GDM1 (cell line): ENCODE measurements at regions not wholly inside any gene's neighbourhood (a gene's known extent, or its start where the extent isn't known, plus 50 kb on each side); places are given as distances from the start of the nearest gene placed in this dataset.
"Not testable (repeated sequence)": the region's sequence is repeated elsewhere in the genome, so short reads cannot be mapped to it uniquely, and the experiment has no call there.

Source experiments
- DNase-seq: peaks from one replicate; lab custom pipeline; 2025; lab: John Stamatoyannopoulos, UW

DNA sequence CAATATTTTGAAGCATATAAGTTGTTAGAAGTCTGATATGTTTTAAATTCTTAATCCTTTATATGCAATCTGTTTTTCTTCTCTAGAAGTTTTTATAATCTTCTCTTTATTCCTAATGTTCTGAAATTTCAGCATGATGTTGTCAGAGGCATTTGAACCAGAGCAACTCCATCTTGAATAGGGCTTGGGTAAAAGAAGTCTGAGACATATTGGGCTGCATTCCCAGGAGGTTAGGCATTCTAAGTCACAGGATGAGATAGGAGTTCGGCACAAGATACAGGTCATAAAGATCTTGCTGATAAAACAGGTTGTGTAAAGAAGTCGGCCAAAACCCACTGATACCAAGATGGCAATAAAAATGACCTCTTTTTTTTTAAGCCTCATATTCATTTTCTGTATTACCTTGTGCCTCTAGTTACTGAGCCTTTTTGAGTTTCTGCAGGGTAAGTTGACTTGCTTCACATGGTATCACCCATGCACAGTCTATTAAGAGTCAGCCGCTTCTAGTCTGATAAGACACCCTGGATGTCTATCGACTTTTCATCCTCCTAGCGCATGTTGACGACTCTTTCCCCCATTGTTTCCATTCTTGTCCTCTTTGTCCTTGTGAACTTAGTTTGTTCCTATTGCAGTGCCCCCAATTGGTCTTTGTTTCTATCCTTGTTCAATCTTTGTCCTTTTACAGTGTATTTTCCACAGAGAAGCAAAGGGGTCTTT, 80.8 kb upstream of the RNU6-1 start:
- DNase-seq = no peak

DNA sequence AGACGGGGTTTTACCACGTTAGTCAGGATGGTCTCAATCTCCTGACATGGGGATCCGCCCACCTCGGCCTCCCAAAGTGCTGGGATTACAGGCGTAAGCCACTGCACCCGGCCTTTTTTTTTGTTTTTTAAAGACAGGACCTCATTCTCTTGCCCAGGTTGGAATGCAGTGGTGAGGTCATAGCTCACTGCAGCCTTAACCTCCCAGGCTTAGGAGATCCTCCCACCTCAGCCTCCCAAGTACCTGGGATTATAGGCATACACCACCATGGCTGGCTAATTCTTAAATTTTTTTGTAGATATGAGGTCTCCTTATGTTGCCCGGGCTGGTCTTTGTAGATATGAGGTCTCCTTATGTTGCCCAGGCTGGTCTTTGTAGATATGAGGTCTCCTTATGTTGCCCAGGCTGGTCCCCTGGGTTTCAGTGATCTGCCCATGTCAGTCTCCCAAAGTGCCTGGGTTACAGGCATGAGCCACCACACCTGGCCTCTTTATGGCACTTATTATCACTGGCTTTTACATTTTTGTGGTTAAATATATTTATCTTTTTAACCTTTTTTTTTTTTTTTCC, 82.3 kb upstream of the RNU6-1 start:
- no peak for DNase-seq

DNA sequence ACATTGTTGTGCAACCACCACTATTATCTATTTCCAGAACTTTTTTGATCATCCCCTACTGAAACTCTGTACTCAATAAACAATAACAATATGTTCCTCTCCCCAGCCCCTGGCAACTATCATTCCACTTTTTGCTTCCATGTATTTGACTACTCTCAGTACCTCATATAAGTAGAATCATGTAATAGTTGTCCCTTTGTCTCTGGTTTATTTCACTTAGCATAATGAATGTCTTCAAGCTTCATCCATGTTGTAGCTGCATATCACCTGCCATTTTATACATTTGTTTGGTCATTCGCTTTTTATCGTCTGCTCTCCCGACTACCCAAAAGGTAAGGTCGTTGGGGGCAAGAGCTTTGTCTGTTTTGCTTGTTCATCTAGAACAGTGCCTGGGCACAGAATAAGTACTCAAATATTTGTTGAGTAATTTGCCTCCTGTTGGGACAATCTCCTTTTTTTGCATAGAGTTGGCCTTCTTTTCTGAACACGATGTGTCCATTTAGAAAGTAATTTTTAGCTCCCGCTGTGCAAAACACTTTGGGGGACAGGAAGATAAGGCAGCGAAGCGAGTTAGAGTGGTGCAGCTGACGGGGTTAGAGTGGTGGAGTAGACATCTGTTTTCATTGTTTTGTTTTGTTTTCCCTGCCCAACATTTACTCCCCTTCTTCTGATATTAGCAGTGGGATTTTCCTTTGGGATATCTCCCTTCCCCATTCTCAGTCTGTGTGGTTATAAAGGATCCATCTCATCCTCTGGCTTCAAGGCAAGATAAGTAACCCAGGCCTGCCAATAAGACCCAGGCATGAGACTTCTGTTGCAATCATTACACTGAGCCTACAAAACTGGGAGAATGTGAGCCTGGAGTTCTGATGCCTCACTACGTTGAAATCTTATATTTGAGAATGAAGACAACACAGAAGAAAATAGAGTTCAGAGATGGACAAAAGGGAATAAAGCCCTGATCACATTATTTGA, 83.4 kb upstream of the RNU6-1 start:
- DNase-seq = no peak

DNA sequence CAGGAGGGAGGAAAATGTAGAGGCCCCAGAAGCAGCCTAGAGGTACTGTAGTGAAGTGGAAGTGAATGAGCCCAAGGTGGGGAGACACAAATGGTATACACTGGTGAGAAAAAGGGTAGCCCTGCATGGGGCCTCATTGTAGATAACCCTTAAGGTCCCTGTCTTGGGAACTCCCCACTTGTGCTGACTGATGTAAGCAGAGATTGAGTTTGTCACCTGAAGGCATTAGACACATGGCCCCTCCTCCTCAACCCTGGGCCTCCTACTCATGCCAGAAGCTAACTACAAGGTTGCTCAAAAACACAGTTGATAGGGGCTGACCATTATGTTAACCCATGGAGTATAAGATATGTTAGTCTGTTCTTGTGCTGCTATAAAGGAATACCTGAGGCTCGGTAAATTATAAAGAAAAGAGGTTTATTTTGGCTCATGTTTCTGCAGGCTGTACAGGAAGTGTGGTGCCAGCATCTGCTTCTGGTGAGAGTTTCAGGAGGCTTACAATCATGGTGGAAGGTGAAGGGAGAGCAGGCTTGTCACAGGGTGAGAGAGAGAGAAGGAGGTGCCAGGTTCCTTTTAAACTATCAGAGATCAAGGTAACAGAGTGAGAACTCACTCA, 84.6 kb upstream of the RNU6-1 start:
- DNase-seq = no peak

DNA sequence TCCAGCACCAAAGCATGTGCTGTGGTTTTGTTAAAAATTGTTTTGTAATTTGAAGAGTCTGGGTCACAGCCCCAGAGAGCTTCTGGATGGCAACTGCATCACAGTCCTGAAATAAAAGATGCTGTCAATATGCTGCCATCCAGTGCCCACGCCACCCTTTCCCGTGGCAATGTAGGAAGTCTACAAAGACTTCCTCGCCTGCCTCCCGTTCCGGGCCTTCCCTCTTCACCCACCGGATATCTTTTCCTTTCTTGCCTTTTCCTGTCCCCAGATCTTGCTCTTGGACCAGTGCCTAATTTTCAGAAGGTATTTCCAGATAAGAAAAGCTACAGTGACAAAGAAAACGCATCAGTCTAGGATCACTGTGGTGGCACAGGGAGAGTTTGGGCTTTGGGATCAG, 85.3 kb upstream of the RNU6-1 start:
- no peak for DNase-seq

DNA sequence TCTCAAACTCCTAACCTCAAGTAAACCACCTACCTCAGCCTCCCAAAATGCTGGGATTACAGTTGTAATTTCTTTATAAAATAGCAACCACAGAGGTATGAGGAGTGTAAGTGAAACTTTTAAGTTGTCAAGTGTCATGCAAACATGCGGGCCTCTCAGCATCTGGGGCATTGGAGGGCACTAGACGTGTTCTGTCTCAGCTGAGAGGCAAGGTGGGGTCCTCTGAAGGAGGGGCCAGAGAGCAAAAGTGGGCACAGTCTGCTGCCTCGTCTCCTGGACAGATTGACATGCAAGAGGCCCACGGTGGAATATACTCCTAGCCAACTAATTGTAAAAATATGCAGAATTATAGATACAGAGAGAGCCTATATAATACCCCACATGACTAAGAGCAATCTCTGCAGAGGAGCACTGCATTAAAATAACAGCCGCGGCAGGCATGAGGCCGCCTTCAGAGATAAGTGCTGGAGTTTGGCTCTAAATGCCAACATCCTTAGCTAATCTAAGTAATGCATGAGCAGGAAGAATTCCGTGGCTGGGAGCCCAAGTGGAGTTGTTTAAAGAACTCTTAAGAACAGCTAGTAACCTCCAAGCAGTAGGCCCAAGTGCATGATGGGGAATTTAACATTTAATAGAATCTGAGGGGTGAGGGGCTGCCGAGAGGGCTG, 87.8 kb upstream of the RNU6-1 start:
- DNase-seq = no peak

DNA sequence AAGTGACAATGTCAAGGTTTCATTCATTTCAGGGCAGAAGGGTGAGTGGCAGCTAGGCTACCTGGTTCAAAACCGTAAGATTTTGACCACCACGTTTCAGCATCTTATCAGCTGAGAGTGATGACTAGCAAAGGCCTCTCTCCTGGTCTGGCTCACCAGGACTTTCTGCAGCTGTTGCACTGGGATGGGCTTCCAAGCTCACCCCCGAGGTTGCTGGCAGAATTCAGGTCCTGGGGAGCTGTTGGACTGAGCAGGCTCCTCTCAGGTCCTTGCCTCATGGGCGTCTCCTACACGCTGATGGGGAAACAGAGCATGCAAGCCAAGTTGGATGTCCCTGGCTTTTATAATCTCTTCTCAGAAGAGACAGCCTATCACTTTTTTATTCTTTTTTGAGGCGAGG, 88.8 kb upstream of the RNU6-1 start:
- DNase-seq = no peak

DNA sequence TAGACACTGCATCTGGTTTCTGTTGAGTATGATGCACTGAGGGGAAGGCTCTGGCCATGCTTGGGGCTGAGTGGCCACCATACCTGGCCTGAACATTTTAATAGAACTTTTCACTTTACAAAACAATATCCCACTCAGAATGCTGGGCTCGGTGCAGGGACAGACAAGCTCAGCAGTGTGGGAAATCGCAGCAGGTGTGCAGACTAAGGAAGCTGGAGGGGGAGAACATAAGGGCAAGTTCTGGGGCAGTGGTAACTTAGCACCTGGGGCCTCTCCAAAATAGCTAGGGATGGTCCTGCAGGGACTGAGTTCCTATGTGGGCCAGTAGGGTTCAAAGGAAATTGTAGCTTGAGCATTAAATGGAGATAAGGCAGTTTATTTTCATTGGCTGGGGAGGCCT, 90.9 kb upstream of the RNU6-1 start:
- no peak for DNase-seq

DNA sequence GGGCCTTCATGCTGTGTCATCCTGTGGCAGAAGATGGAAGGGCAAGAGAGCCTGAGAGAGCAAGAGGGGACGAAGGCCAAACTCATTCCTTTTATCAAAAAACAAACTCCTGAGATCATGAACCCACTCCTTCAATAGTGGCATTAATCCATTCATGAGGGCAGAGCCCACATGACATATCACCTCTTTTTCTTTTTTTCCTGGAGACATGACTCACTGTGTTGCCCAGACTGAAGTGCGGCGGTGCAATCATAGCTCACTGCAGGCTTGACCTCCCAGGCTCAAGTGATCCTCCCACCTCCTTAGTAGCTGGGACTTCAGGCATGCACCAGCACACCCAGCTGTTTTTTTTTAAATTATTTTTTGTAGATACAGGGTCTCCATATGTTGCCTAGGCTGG, 92.0 kb upstream of the RNU6-1 start:
- DNase-seq = no peak

DNA sequence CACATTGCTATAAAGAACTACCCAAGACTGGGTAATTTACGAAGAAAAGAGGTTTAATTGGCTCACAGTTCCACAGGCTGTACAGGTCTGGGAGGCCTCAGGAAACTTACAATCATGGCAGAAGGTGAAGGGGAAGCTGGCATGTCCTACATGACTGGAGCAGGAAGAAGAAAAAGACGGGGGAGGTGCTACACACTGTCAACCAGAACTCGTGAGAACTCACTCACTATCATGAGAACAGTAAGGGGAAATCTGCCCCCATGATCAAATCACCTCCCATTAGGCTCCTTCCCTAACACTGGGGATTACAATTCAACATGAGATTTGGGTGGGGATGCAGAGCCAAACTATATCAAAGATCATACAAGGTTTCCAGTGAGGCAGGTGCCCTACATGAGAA, 94.3 kb upstream of the RNU6-1 start:
- DNase-seq = not testable (repeated sequence)

DNA sequence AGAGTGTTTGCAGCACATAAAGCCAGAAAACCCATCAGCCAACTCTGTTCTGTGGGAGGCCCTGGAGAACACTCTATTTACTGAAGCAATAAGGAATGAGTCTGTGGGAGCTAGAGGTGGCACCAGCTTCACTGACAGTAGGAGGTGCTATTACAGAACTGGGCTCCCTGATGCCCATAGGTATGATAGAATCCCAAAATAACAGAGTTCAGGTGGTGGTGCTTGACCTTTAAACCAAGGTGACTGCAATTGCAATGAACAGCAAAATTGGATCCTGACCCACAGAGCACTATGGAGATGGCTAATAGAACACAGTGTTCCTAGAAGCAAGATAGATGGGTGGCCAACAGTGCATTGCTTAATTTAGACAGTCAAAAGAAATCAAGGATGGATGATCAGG, 95.4 kb upstream of the RNU6-1 start:
- no peak for DNase-seq

DNA sequence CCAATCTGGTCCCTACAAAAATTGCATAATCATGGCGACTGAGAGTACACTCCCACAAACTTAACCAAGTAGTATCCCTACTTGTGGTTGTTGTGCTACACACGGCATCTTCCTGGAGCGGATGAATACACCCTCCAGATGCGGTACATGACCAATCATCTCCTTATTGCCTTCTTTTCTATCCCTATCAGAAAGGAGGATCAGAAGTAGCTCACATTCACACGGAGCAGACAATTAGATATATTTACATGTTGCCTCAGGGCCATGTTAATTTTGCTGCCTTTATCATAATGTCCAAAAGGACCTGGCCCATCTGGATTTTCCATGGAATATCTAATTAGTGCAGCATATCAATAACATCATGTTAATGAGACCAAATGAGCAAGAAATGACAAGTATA, 96.4 kb upstream of the RNU6-1 start:
- no peak for DNase-seq

DNA sequence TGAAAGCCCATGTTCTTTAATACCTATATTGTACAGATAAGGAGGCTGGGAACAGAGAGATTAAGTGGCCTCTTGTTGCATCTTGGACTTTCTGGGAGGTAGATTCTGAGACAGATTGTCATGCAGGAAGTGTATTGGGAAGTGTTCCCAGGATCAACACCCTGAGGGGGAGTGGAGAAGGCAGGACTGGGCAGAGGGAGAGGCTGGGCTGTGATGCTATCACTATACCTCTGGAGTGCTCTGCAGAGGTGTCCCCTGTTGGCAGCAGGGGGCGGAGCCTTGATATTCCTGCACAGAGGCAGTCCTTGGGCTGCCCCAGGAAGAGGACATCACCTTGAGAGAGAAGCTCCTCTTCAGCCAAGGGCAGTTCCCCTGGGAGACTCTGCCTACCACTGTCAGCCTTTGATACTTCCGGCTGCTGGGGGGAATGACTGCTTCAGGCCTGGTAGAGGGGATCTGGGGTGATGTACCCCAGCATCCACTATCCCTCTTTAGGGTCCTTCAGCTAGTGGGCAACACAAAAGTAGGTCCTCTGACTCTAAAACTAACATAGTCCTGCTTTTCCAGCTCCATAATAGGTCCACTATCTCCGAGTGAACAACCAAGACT, 97.4 kb upstream of the RNU6-1 start:
- DNase-seq = no peak

DNA sequence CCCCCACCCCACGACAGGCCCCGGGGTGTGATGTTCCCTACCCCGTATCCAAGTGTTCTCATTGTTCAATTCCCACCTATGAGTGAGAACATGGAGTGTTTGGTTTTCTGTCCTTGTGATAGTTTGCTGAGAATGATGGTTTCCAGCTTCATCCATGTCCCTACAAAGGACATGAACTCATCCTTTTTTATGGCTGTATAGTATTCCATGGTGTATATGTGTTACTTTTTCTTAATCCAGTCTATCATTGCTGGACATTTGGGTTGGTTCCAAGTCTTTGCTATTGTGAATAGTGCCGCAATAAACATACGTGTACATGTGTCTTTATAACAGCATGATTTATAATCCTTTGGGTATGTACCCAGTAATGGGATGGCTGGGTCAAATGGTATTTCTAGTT, 99.3 kb upstream of the RNU6-1 start:
- not testable (repeated sequence) for DNase-seq

DNA sequence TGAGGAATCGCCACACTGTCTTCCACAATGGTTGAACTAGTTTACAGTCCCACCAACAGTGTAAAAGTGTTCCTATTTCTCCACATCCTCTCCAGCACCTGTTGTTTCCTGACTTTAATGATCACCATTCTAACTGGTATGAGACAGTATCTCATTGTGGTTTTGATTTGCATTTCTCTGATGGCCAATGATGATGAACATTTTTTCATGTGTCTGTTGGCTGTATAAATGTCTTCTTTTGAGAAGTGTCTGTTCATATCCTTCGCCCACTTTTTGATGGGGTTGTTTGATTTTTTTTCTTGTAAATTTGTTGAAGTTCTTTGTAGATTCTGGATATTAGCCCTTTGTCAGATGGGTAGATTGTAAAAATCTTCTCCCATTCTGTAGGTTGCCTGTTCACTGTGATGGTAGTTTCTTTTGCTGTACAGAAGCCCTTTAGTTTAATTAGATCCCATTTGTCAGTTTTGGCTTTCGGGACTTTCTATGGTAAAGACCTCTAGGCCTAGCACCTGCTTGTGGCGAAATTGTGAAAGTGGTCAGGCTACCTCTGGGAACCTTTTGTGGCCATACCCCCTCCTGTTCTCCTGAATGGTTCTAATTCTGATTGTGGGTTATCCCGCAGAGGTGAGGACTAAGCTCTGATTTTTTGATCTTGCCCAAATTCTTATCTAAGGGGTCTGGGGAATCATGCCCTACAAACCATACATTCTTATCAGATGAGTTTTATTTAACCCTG, 99.9 kb upstream of the RNU6-1 start:
- not testable (repeated sequence) for DNase-seq

DNA sequence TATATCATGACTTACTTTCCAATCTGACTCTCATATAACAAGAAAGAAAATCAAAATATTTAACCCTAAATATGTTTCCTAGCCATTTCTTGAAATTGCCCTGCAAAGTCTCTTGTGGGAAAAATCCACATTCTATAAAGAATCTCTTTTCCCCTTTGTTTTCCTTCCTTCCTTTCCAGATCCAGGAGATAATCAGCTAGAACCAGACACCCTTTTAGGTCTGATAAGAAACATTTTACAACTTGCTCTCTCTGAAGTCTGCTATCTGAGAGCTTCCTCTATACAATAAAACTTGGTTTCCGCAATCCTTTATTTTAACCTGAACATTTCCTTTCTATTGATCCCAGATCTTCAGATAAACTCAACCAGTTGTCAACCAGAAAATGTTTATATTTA, 100.5 kb upstream of the RNU6-1 start:
- DNase-seq = no peak

DNA sequence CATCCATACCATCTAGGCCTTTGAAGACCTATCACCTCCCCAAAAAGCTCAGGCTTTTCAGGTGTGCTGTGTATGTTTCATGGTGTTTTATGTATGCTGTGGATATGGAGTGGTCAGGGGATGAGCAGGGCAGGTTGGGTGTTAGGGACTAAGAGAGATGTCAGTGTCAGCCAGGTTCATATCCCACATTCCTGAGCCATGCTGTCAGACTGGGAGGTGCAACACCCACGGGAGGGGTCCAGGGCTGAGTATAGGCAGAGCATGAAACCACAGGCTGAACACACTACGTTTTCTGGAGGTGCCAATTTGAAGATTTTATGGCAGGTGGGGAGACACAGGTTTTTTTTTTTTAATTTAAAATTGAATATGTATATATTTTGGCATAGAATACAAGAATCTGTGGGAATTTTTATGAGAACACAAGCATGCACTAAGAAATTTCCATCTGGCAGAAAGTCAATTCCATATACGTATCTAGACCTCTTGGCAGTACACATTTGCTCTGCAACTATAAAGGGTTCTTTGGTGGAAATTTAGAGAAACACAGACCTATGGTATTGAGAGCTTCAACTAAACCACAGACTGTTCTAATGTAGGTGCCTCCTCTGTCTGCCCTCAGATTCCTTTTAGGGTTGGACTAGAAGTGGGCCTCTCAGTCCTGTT, 101.9 kb upstream of the RNU6-1 start:
- DNase-seq = no peak

DNA sequence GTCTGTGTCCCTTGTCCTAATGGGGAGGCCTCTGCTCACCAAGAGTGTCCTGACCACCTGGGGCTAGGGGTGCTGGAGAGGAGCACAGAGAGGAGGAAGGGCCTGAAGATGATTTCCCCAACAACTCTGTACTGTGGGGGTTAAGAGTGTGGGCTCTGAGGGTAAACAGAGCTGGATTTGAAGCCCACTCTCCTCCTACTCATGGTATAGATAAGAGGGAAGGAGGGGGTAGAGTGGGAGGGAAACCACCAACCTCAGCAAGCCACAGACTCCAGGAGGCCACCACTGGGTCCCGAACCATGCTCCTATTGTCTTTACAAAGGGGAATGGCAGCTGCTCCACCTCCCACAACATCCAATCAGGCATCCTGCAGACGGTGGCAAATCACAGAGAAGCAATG, 103.6 kb upstream of the RNU6-1 start:
- DNase-seq = no peak

DNA sequence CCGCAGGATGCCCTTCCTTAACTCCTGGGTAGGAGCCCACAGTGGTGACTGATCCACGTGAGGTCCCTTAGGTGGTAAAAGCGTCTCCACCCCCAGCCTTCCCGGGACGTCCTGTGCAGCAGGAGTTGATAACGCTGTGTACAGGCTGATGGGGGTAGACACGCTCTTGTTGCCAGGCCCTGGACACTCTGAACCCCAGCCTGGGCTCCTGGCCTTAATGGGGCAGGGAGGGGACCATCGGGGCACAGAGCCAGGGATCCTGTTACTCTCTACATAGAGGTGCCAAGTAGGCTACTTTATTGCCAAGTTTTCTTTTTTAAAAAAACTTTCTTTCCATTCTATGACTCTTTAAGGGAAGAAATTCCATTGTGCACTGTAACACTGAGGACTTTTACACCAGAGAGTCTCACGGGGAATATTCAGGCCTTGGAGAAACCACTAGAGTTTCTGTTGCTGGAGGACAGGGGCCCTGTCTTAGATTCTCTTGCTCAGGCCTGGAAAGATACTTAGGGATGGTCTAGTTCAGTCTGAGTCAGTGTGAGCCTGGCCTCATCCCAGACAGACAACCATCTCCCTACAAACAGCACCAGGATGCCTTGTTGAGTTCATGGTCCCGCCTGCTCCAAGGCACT, 104.3 kb upstream of the RNU6-1 start:
- no peak for DNase-seq

DNA sequence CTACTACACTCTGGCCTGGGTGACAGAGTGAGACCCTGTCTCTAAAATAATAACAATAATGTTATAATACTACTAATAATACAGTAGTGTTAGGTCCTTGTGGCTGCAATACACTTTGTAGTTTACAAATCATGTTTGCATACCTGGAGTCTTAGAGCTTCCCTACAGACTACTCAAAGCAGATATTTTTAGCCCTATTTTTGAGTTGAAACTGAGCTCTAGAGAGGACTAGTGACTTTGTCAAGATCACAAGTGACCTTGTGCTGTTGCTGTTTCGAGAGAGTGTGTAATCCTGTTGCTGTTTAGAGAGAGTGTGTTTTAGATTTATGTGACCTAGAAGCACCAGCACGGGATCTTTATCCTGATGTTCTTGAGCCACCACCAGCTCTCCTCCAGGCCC, 105.3 kb upstream of the RNU6-1 start:
- no peak for DNase-seq
